PC-3 (cell line): ENCODE measurements at regions not wholly inside any gene's neighbourhood (a gene's known extent, or its start where the extent isn't known, plus 50 kb on each side); places are given as distances from the start of the nearest gene placed in this dataset.

Experiments
- ATAC-seq: fragments of 200-7000 bp; cut with Tn5 transposase; 2 replicates; pipeline ENCODE4 v1.9.1; 2020; ENCODE audit warnings: mild to moderate bottlenecking, moderate library complexity
- BruUV-seq: library from RNA; stranded (reverse); fragments of 400-500 nt; replicated peaks from 2 replicates; lab custom pipeline; 2021; lab: Mats Ljungman, UMichigan
- CTCF ChIA-PET: fragments of 300-600 bp; sonication (Branson Sonifier 250); formaldehyde crosslinking; loops from one replicate; lab custom pipeline; 2022; ENCODE audit warnings: antibody characterized with exemption; lab: Charles Lee
- POLR2A ChIA-PET: fragments of 300-600 bp; sonication (Branson Sonifier 250); formaldehyde crosslinking; loops from one replicate; lab custom pipeline; 2022; ENCODE audit warnings: antibody characterized with exemption; ENCODE audit not compliant: unreplicated experiment; lab: Charles Lee
- DNase-seq: peaks from one replicate; pipeline ENCODE4 v3.0.0-alpha.2; 2015
- H2AFZ ChIP-seq: fragments of 300-600 bp; sonication (generic); 2 replicates; pipeline ENCODE4 v1.6.0; 2016; ENCODE audit warnings: antibody characterized with exemption, low read length
- H3F3A ChIP-seq: fragments of 300-600 bp; sonication (generic); one replicate; pipeline ENCODE4 v1.6.0; 2017; ENCODE audit warnings: antibody characterized with exemption, low read length, control low read depth, mild to moderate bottlenecking; ENCODE audit not compliant: unreplicated experiment
- H3K27ac ChIP-seq: fragments of 300-600 bp; sonication (generic); 2 replicates; pipeline ENCODE4 v1.5.1; 2016; ENCODE audit warnings: mild to moderate bottlenecking, low read length
- H3K27me3 ChIP-seq: fragments of 300-600 bp; sonication (generic); 2 replicates; pipeline ENCODE4 v1.6.1; 2016; ENCODE audit warnings: low read length, mixed read lengths
- H3K36me3 ChIP-seq: fragments of 300-600 bp; sonication (generic); 2 replicates; pipeline ENCODE4 v1.6.1; 2016; ENCODE audit warnings: low read depth, mixed run types, low read length, mixed read lengths
- H3K4me1 ChIP-seq: fragments of 300-600 bp; sonication (generic); 2 replicates; pipeline ENCODE4 v1.5.1; 2016; ENCODE audit warnings: low read length; ENCODE audit not compliant: insufficient read depth
- H3K4me2 ChIP-seq: fragments of 300-600 bp; sonication (generic); 2 replicates; pipeline ENCODE4 v1.6.0; 2016; ENCODE audit warnings: low read length
- H3K4me3 ChIP-seq: fragments of 300-600 bp; sonication (generic); 2 replicates; pipeline ENCODE4 v1.5.1; 2016; ENCODE audit warnings: mild to moderate bottlenecking, low read length, mixed read lengths
- H3K79me2 ChIP-seq: fragments of 300-600 bp; sonication (generic); 2 replicates; pipeline ENCODE4 v1.6.1; 2017; ENCODE audit warnings: low read length, mixed read lengths
- H3K9ac ChIP-seq: fragments of 300-600 bp; sonication (generic); 2 replicates; pipeline ENCODE4 v1.6.0; 2016; ENCODE audit warnings: mild to moderate bottlenecking, low read length
- H3K9me2 ChIP-seq: fragments of 300-600 bp; sonication (generic); replicated peaks from 2 replicates; pipeline ENCODE4 v1.6.1; 2016; ENCODE audit warnings: mixed run types, low read length, mixed read lengths
- H3K9me3 ChIP-seq: fragments of 300-600 bp; sonication (generic); 2 replicates; pipeline ENCODE4 v1.6.1; 2016; ENCODE audit warnings: low read length, mixed read lengths
- H4K20me1 ChIP-seq: fragments of 300-600 bp; sonication (generic); 2 replicates; pipeline ENCODE4 v1.6.1; 2016; ENCODE audit warnings: low read length, mixed read lengths
- CTCF ChIP-seq: fragments of 300-600 bp; sonication (generic); conservative IDR thresholded peaks from 2 replicates; pipeline ENCODE4 v1.5.1; 2017; ENCODE audit warnings: antibody characterized with exemption, low read depth, mild to moderate bottlenecking, low read length
- EZH2 ChIP-seq: fragments of 300-600 bp; sonication (generic); IDR thresholded peaks from one replicate; pipeline ENCODE4 v1.6.1; 2017; ENCODE audit warnings: antibody characterized with exemption, mild to moderate bottlenecking, low read length; ENCODE audit not compliant: unreplicated experiment
- EZH2phosphoT487 ChIP-seq: fragments of 300-600 bp; sonication (generic); IDR thresholded peaks from 2 replicates; pipeline ENCODE4 v1.6.1; 2018; ENCODE audit warnings: mild to moderate bottlenecking, antibody characterized with exemption, low read length, borderline replicate concordance
- intact Hi-C: fragments of 100-400 bp; cut with micrococcal nuclease; formaldehyde crosslinking; loops from 2 replicates; pipeline ENCODE4 v1.9.0; 2023

GRCh38 chr6:105765239-105765638 is 320.9 kb upstream of the PRDM1 start:
- no peaks in the 10 kb centered on the region for H3K9me3 ChIP-seq
- no peaks in the 10 kb centered on the region for H3K27me3 ChIP-seq
- TF ChIP-seq EZH2phosphoT487 (no peak), CTCF (no peak), EZH2 (no peak)
- H4K20me1 ChIP-seq = no peaks in the 10 kb centered on the region
- intact Hi-C loops = no loop called here
- H3K9ac ChIP-seq = no peak overlapping the region
- DNase-seq (no peak), ATAC-seq (no peak)
- no peak overlapping the region for H2AFZ ChIP-seq
- H3K4me2 ChIP-seq = no peak overlapping the region
- no peak overlapping the region for H3K27ac ChIP-seq
- ChIA-PET POLR2A (interaction anchor here (0.6 kb wide), 1 partner anchor 1547 kb away, joined by 3 read pairs; no protein-coding TSS in a partner anchor), CTCF (no interaction called here)
- peaks cover 18% of the 10 kb centered on the region for H3K4me1 ChIP-seq
- no peaks in the 10 kb centered on the region for H3K36me3 ChIP-seq
- no peaks in the 10 kb centered on the region for H3K9me2 ChIP-seq
- H3F3A ChIP-seq = no peaks in the 10 kb centered on the region
- H3K4me3 ChIP-seq = no peak overlapping the region
- BruUV-seq = no TSS peak
- H3K79me2 ChIP-seq = no peaks in the 10 kb centered on the region

GRCh38 chr6:105764315-105764714 is 321.8 kb upstream of the PRDM1 start:
- H3F3A ChIP-seq = no peaks in the 10 kb centered on the region
- H3K36me3 ChIP-seq = no peaks in the 10 kb centered on the region
- no peaks in the 10 kb centered on the region for H3K9me3 ChIP-seq
- no peak overlapping the region for H3K9ac ChIP-seq
- H3K9me2 ChIP-seq = no peaks in the 10 kb centered on the region
- H3K4me3 ChIP-seq = no peak overlapping the region
- ATAC-seq = no peak
- H2AFZ ChIP-seq = no peak overlapping the region
- TF ChIP-seq EZH2phosphoT487 (no peak), CTCF (no peak), EZH2 (no peak)
- no peak for DNase-seq
- POLR2A ChIA-PET = no interaction called here
- CTCF ChIA-PET = no interaction called here
- H3K4me2 ChIP-seq = no peak overlapping the region
- peaks cover 18% of the 10 kb centered on the region for H3K4me1 ChIP-seq
- BruUV-seq = no TSS peak
- no peak overlapping the region for H3K27ac ChIP-seq
- no peaks in the 10 kb centered on the region for H3K27me3 ChIP-seq
- H3K79me2 ChIP-seq = no peaks in the 10 kb centered on the region
- intact Hi-C loops = no loop called here
- no peaks in the 10 kb centered on the region for H4K20me1 ChIP-seq

GRCh38 chr6:105763866-105764265 is 322.3 kb upstream of the PRDM1 start:
- no peak overlapping the region for H2AFZ ChIP-seq
- no peak overlapping the region for H3K9ac ChIP-seq
- POLR2A ChIA-PET = no interaction called here
- intact Hi-C loops = no loop called here
- no peaks in the 10 kb centered on the region for H3K9me2 ChIP-seq
- no peaks in the 10 kb centered on the region for H3K27me3 ChIP-seq
- no peak overlapping the region for H3K4me3 ChIP-seq
- H3K36me3 ChIP-seq = no peaks in the 10 kb centered on the region
- no TSS peak for BruUV-seq
- H4K20me1 ChIP-seq = no peaks in the 10 kb centered on the region
- H3F3A ChIP-seq = no peaks in the 10 kb centered on the region
- peak overlapping the region; percentile 44; the same call in 1 of the 2 replicates for H3K27ac ChIP-seq
- TF ChIP-seq CTCF = no peak
- no peak for TF ChIP-seq EZH2
- no peak for TF ChIP-seq EZH2phosphoT487
- H3K9me3 ChIP-seq = no peaks in the 10 kb centered on the region
- peaks cover 21% of the 10 kb centered on the region for H3K4me1 ChIP-seq
- ATAC-seq = no peak
- H3K4me2 ChIP-seq = no peak overlapping the region
- no peaks in the 10 kb centered on the region for H3K79me2 ChIP-seq
- CTCF ChIA-PET = no interaction called here
- DNase-seq = no peak
